ENCODE measurements at regions not wholly inside any gene's neighbourhood (a gene's known extent, or its start where the extent isn't known, plus 50 kb on each side); places are given as distances from the start of the nearest gene placed in this dataset.

- no peak for ATAC-seq
- intact Hi-C loops (cut with DNase I) = no loop called here
These were observed 80.3 kb downstream of the DDIT4L start for GRCh38 chr4:100109921-100110320.

GRCh38 chr4:100108869-100109268 is 81.4 kb downstream of the DDIT4L start:
- no peak for TF ChIP-seq CTCF (IDR thresholded peaks at IDR 0.05)
- Histone ChIP-seq H3K27me3 (no peaks in the 10 kb centered on the region), H3K4me1 (no peaks in the 10 kb centered on the region), H3K27ac (no peak overlapping the region), H3K4me3 (no peak overlapping the region), H3K9me3 (no peaks in the 10 kb centered on the region), H3K36me3 (no peaks in the 10 kb centered on the region)
- intact Hi-C loops (cut with DNase I) = no loop called here
- no peak for DNase-seq
- ATAC-seq = no peak

More at GRCh38 chr4:100109921-100110320, 80.3 kb downstream of the DDIT4L start:
- Histone ChIP-seq H3K4me1 (no peaks in the 10 kb centered on the region), H3K9me3 (no peaks in the 10 kb centered on the region), H3K36me3 (no peaks in the 10 kb centered on the region), H3K27me3 (no peaks in the 10 kb centered on the region), H3K4me3 (no peak overlapping the region), H3K27ac (no peak overlapping the region)
- TF ChIP-seq CTCF (IDR thresholded peaks at IDR 0.05) = no peak
- DNase-seq = no peak

DNA sequence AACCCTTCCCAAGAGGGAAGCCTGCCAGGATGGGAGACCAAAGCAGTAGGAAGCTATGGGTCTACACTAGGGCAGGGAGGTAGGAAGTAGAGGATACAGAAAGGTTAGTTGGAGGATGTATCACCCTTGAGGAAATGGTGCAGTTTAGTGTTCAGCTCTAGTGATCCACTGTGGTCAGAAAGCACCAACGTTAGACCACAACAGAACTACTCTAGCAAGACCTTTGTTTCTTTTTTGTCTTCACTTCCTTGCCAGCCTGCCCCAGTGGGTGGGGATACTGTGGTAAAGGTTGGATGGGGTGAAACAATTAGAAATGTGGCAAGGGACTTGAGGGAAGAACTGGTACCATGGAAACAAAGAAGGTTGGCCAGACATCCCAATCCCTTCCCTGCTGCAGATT is 83.3 kb downstream of the DDIT4L start:
- Histone ChIP-seq H3K9me3 (no peaks in the 10 kb centered on the region), H3K4me1 (no peaks in the 10 kb centered on the region), H3K27me3 (no peaks in the 10 kb centered on the region), H3K27ac (no peak overlapping the region), H3K36me3 (no peaks in the 10 kb centered on the region), H3K4me3 (no peak overlapping the region)
- no peak for DNase-seq
- TF ChIP-seq CTCF (IDR thresholded peaks at IDR 0.05) = no peak
- ATAC-seq = no peak
- intact Hi-C loops (cut with DNase I) = no loop called here

DNA sequence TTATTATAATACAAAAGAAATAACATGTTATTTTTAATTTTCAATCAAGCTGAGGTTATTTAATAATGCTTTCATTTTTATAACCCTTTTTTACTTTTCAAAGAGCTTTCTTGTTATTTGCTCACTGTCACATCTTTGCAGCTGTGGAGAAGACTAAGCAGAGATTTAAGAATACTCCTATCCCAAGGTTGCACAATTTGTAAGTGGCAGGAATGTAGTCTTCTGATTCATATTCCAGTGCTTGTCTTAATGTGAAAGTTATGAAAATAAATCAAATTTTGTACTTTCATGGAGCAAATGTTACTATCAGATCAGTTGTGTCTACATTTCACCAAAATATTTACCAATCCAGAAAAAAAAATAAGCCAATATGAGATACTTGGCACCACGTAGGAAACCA is 86.6 kb downstream of the DDIT4L start:
- H3K36me3 ChIP-seq = no peaks in the 10 kb centered on the region
- H3K27me3 ChIP-seq = no peaks in the 10 kb centered on the region
- H3K4me3 ChIP-seq = no peak overlapping the region
- H3K4me1 ChIP-seq = peaks cover 0 to 7% of the 10 kb centered on the region in 2 donors
- no peaks in the 10 kb centered on the region for H3K9me3 ChIP-seq
- intact Hi-C loops (cut with DNase I) = no loop called here
- no peak for TF ChIP-seq CTCF (IDR thresholded peaks at IDR 0.05)
- DNase-seq (no peak), ATAC-seq (no peak)
- H3K27ac ChIP-seq = no peak overlapping the region

DNA sequence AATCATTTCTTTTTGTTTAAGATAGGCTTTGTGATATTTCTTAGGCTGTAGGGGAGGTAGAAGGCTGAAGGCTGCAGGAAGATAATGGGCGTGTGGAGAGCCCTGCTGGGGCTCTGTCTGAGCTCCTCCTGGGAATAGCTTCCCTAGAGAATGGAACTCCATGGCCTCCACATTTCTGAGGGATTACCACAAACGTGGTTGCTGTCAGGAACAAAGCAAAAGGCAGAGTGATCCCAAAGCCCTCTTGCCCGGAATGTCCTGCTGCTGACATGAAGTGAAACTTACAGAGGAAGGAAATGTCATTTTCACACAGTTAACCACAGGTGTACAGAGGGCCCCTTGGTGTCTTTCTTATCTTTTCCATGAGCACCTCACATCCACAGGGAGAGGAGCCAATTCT is 89.3 kb downstream of the DDIT4L start:
- no peak overlapping the region for H3K4me3 ChIP-seq
- no peaks in the 10 kb centered on the region for H3K36me3 ChIP-seq
- TF ChIP-seq CTCF (IDR thresholded peaks at IDR 0.05) = no peak
- no peaks in the 10 kb centered on the region for H3K9me3 ChIP-seq
- DNase-seq (no peak), ATAC-seq (no peak)
- H3K27me3 ChIP-seq = no peaks in the 10 kb centered on the region
- no peak overlapping the region for H3K27ac ChIP-seq
- intact Hi-C loops (cut with DNase I) = no loop called here
- peaks cover 0 to 9% of the 10 kb centered on the region in 2 donors for H3K4me1 ChIP-seq
